OCI-LY7 (cell line): ENCODE measurements at regions not wholly inside any gene's neighbourhood (a gene's known extent, or its start where the extent isn't known, plus 50 kb on each side); places are given as distances from the start of the nearest gene placed in this dataset.

Experiments used
- CTCF ChIP-seq: fragments of 200-600 bp; sonication (generic); conservative IDR thresholded peaks from 2 replicates; pipeline ENCODE4 v1.5.1; 2014; ENCODE audit warnings: mild to moderate bottlenecking, antibody characterized with exemption, low read length, moderate library complexity, mixed read lengths
- EZH2phosphoT487 ChIP-seq: fragments of 200-600 bp; sonication (generic); IDR thresholded peaks from 2 replicates; pipeline ENCODE4 v1.6.1; 2018; ENCODE audit warnings: low read depth, borderline replicate concordance, mild to moderate bottlenecking, mixed run types, antibody characterized with exemption, low read length, moderate library complexity, mixed read lengths

- no peak for TF ChIP-seq CTCF
- TF ChIP-seq EZH2phosphoT487: no peak
Measured at GRCh38 chr16:52871481-52871880, 181.2 kb downstream of the CHD9NB start.
